Neural cell (in vitro differentiated cells): ENCODE measurements at regions not wholly inside any gene's neighbourhood (a gene's known extent, or its start where the extent isn't known, plus 50 kb on each side); places are given as distances from the start of the nearest gene placed in this dataset.

Source experiments
- H2AFZ ChIP-seq: fragments of 200-600, 300-800 bp; sonication (generic), shearing (Covaris generic); 2 replicates; pipeline ENCODE4 v1.6.0; 2014; ENCODE audit warnings: low read depth, mild to moderate bottlenecking, antibody characterized with exemption, low read length, moderate library complexity
- H3F3A ChIP-seq: fragments of 200-600 bp; shearing (Covaris generic); 2 replicates; pipeline ENCODE4 v1.6.1; 2016; ENCODE audit warnings: mild to moderate bottlenecking, moderate library complexity, mixed read lengths, antibody characterized with exemption, low read length; ENCODE audit not compliant: insufficient read depth, poor library complexity, severe bottlenecking
- H3K27ac ChIP-seq: fragments of 200-600, 300-800 bp; sonication (generic), shearing (Covaris generic); 2 replicates; pipeline ENCODE4 v1.5.1; 2014; ENCODE audit warnings: mild to moderate bottlenecking, low read length, moderate library complexity
- H3K27me3 ChIP-seq: fragments of 300-800, 200-600 bp; sonication (generic), shearing (Covaris generic); 2 replicates; pipeline ENCODE4 v1.6.0; 2014; ENCODE audit warnings: mild to moderate bottlenecking, low read depth, low read length, moderate library complexity; ENCODE audit not compliant: insufficient read depth
- H3K36me3 ChIP-seq: fragments of 300-800, 200-600 bp; sonication (generic), shearing (Covaris generic); 2 replicates; pipeline ENCODE4 v1.5.1; 2014; ENCODE audit warnings: mild to moderate bottlenecking, antibody characterized with exemption, low read length, moderate library complexity; ENCODE audit not compliant: insufficient read depth
- H3K4me2 ChIP-seq: fragments of 300-800, 200-600 bp; sonication (generic), shearing (Covaris generic); 2 replicates; pipeline ENCODE4 v1.6.0; 2014; ENCODE audit warnings: mild to moderate bottlenecking, low read length
- H3K4me3 ChIP-seq: fragments of 300-800, 200-600 bp; sonication (generic), shearing (Covaris generic); 2 replicates; pipeline ENCODE4 v1.5.1; 2014; ENCODE audit warnings: mild to moderate bottlenecking, low read length, moderate library complexity
- H3K79me2 ChIP-seq: fragments of 200-600 bp; shearing (Covaris generic); replicated peaks from 2 replicates; pipeline ENCODE4 v1.6.0; 2014; ENCODE audit warnings: mild to moderate bottlenecking, low read length, moderate library complexity; ENCODE audit not compliant: insufficient read depth
- H3K9ac ChIP-seq: fragments of 300-800, 200-600 bp; sonication (generic), shearing (Covaris generic); 2 replicates; pipeline ENCODE4 v1.6.1; 2016; ENCODE audit warnings: mild to moderate bottlenecking, low read length, mixed read lengths
- H3K9me2 ChIP-seq: fragments of 200-600 bp; shearing (Covaris generic); 2 replicates; pipeline ENCODE4 v1.6.1; 2016; ENCODE audit warnings: mild to moderate bottlenecking, low read length, mixed read lengths; ENCODE audit not compliant: insufficient read depth
- H3K9me3 ChIP-seq: fragments of 200-600, 300-800 bp; sonication (generic), shearing (Covaris generic); 2 replicates; pipeline ENCODE4 v1.6.1; 2016; ENCODE audit warnings: mild to moderate bottlenecking, mixed run types, low read length, moderate library complexity, mixed read lengths
- H4K20me1 ChIP-seq: fragments of 200-600 bp; shearing (Covaris generic); 2 replicates; pipeline ENCODE4 v1.6.1; 2016; ENCODE audit warnings: mild to moderate bottlenecking, mixed run types; ENCODE audit not compliant: insufficient read depth
- CTCF ChIP-seq: fragments of 450-650 bp; IDR thresholded peaks from 2 replicates; pipeline ENCODE4 v1.5.1; 2014; ENCODE audit warnings: antibody characterized with exemption, mild to moderate bottlenecking, moderate library complexity; ENCODE audit not compliant: poor library complexity, severe bottlenecking
- EP300 ChIP-seq: fragments of 450-650 bp; conservative IDR thresholded peaks from 2 replicates; pipeline ENCODE4 v1.6.1; 2014; ENCODE audit warnings: antibody characterized with exemption, mild to moderate bottlenecking, moderate library complexity; ENCODE audit not compliant: poor library complexity, severe bottlenecking
- EZH2 ChIP-seq: fragments of 200-600, 300-800 bp; shearing (Covaris generic), sonication (generic); IDR thresholded peaks from 2 replicates; pipeline ENCODE4 v1.6.1; 2014; ENCODE audit warnings: antibody characterized with exemption, low read length, borderline replicate concordance, mild to moderate bottlenecking; ENCODE audit not compliant: insufficient read depth, poor library complexity, severe bottlenecking
- MXI1 ChIP-seq: fragments of 450-650 bp; conservative IDR thresholded peaks from 2 replicates; pipeline ENCODE4 v1.6.1; 2014; ENCODE audit warnings: antibody characterized with exemption, mild to moderate bottlenecking; ENCODE audit not compliant: poor library complexity, severe bottlenecking
- POLR2AphosphoS5 ChIP-seq: IDR thresholded peaks from 2 replicates; pipeline ENCODE4 v1.6.1; 2012
- RAD21 ChIP-seq: fragments of 450-650 bp; conservative IDR thresholded peaks from 2 replicates; pipeline ENCODE4 v1.6.1; 2014; ENCODE audit warnings: antibody characterized with exemption, mild to moderate bottlenecking, moderate library complexity
- REST ChIP-seq: IDR thresholded peaks from 2 replicates; pipeline ENCODE4 v1.6.1; 2012; ENCODE audit warnings: borderline replicate concordance
- SMC3 ChIP-seq: fragments of 450-650 bp; conservative IDR thresholded peaks from 2 replicates; pipeline ENCODE4 v1.6.1; 2014; ENCODE audit warnings: antibody characterized with exemption, mild to moderate bottlenecking, moderate library complexity; ENCODE audit not compliant: poor library complexity
- TAF1 ChIP-seq: IDR thresholded peaks from 2 replicates; pipeline ENCODE4 v1.6.1; 2012; ENCODE audit warnings: low read depth

DNA sequence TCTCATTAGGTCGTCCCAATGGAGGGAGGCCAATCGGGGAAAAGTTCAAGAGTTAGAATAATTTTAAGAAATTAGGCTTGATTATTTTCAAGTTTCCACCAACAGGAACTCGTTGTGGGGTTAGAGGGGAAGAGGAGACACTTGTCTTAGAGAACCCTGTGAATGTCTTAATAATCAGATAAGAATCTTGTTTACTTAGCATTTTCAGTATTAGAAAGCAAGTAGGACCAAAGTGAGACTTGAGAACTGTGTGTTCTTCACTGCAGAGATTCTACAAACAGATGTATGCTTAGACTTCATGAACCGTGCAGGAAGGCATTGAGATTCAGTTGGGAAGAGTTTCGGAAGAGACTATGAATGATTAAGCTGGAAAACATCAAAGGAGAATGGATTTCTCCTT lies 69.0 kb upstream of the HMHB1 start:
- no peak overlapping the region for H3K4me2 ChIP-seq
- no peaks in the 10 kb centered on the region for H3K27me3 ChIP-seq
- H3K79me2 ChIP-seq = no peaks in the 10 kb centered on the region
- H3K9ac ChIP-seq = no peak overlapping the region
- no peaks in the 10 kb centered on the region for H3K9me3 ChIP-seq
- H4K20me1 ChIP-seq = no peaks in the 10 kb centered on the region
- H3K27ac ChIP-seq = no peak overlapping the region
- no peaks in the 10 kb centered on the region for H3K9me2 ChIP-seq
- no peak overlapping the region for H2AFZ ChIP-seq
- H3F3A ChIP-seq = no peaks in the 10 kb centered on the region
- no peak for TF ChIP-seq POLR2AphosphoS5
- no peak for TF ChIP-seq RAD21
- TF ChIP-seq CTCF = no peak
- no peak for TF ChIP-seq MXI1
- TF ChIP-seq EP300 = no peak
- TF ChIP-seq EZH2 = no peak
- TF ChIP-seq TAF1 = no peak
- no peak for TF ChIP-seq SMC3
- no peak for TF ChIP-seq REST
- no peak overlapping the region for H3K4me3 ChIP-seq
- H3K36me3 ChIP-seq = no peaks in the 10 kb centered on the region

- no peaks in the 10 kb centered on the region for H4K20me1 ChIP-seq
- TF ChIP-seq POLR2AphosphoS5 (no peak), RAD21 (no peak), MXI1 (no peak), TAF1 (no peak), SMC3 (no peak), CTCF (no peak), EZH2 (no peak), REST (no peak), EP300 (no peak)
- peaks cover 3% of the 10 kb centered on the region for H3F3A ChIP-seq
- no peaks in the 10 kb centered on the region for H3K36me3 ChIP-seq
- no peak overlapping the region for H3K4me3 ChIP-seq
- H3K27me3 ChIP-seq = no peaks in the 10 kb centered on the region
- H3K27ac ChIP-seq = no peak overlapping the region
- no peaks in the 10 kb centered on the region for H3K9me3 ChIP-seq
- H3K4me2 ChIP-seq = no peak overlapping the region
- H3K9me2 ChIP-seq = no peaks in the 10 kb centered on the region
- H2AFZ ChIP-seq = no peak overlapping the region
- no peak overlapping the region for H3K9ac ChIP-seq
- H3K79me2 ChIP-seq = no peaks in the 10 kb centered on the region
Observed at GRCh38 chr5:143741421-143741820, 70.5 kb upstream of the HMHB1 start.
